ENCODE measurements at regions not wholly inside any gene's neighbourhood (a gene's known extent, or its start where the extent isn't known, plus 50 kb on each side); places are given as distances from the start of the nearest gene placed in this dataset.

DNA sequence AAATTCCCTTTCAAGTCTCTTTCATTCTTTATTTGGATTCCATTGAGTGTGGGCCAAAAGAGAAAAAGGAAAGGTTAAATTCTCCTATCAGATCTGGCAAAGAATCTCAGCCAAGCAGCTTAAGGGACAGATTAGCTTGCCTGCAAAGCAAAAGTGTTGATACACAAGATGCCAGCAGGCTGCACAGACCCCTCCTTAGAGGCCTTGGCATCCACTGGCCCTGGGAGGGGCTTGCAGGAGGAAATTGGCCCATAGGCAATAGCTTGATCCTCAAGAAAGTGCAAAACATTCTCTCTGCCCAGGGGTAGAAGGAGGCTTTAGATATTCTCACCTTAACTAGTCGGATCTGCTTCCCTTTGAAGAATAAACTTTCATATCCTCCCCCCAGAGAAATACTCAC, 300.4 kb upstream of the CPEB2 start:
- 100% methylated on average over 1 of the region's 1 CpG; no CpG with 5 or more reads in 1 of the 2 experiments for WGBS, 2 experiments (ENCODE audit: extremely low coverage in 1 of 2, insufficient coverage in 1 of 2, insufficient read length in 1 of 2, insufficient replicate concordance in 2 of 2, low coverage in 1 of 2, low lambda C conversion rate in 2 of 2, missing lambda C conversion rate in 1 of 2)
- FAIRE-seq: no peak
- CTCF ChIA-PET (ENCODE audit: partially characterized antibody): interaction anchor here (0.6 to 2.2 kb wide), 3 partner anchors 10 to 129 kb away, joined by 5 to 10 read pairs (median 7); no protein-coding TSS in a partner anchor

More for the DNA sequence above, 300.4 kb upstream of the CPEB2 start:
- no peak overlapping the region for H4K91ac ChIP-seq (replicated peaks; ENCODE audit: insufficient read length, low read length)
- H3K79me2 ChIP-seq (ENCODE audit: control insufficient read depth in 1 of 2, insufficient read depth in 2 of 2, low read length in 2 of 2): no peaks in the 10 kb centered on the region
- no peaks in the 10 kb centered on the region for H3K36me3 ChIP-seq (ENCODE audit: control insufficient read depth in 2 of 4, insufficient read depth in 4 of 4, low read length in 3 of 4)
- H3K4me1 ChIP-seq (replicated peaks in 1 of 4; ENCODE audit: control insufficient read depth in 3 of 4, insufficient read depth in 4 of 4, low read length in 3 of 4): no peaks in the 10 kb centered on the region
- no peak overlapping the region for H3K4ac ChIP-seq (replicated peaks; ENCODE audit: insufficient read length, low read depth, low read length)
- POLR2A ChIA-PET (ENCODE audit: partially characterized antibody): no interaction called here
- H3K4me2 ChIP-seq (ENCODE audit: insufficient read depth in 1 of 2, low read depth in 2 of 2, low read length in 2 of 2): no peak overlapping the region
- H3K9me3 ChIP-seq (ENCODE audit: insufficient read depth in 2 of 2, low read depth in 1 of 2, low read length in 1 of 2): no peaks in the 10 kb centered on the region
- H2BK5ac ChIP-seq (ENCODE audit: low read depth, low read length): no peak overlapping the region
- TF ChIP-seq SP1 (IDR thresholded peaks at IDR 0.05; ENCODE audit: low read depth, low read length) (no peak), HDAC6 (IDR thresholded peaks at IDR 0.05; ENCODE audit: low read depth, low read length) (no peak), SUZ12 (IDR thresholded peaks at IDR 0.05; ENCODE audit: low read length) (no peak)
- no peak overlapping the region for H4K8ac ChIP-seq (ENCODE audit: extremely low read depth, insufficient read depth, low read length)
- no peak for DNase-seq (ENCODE audit: low read depth in 1 of 2, low spot score in 2 of 2)
- no peaks in the 10 kb centered on the region for H3K79me1 ChIP-seq (ENCODE audit: low read depth, low read length)
- no peak overlapping the region for H2BK15ac ChIP-seq (ENCODE audit: low read length)
- H2AK5ac ChIP-seq (ENCODE audit: low read depth, low read length): no peak overlapping the region
- no peaks in the 10 kb centered on the region for H3K23me2 ChIP-seq (ENCODE audit: low read depth, low read length)
- H4K5ac ChIP-seq (ENCODE audit: insufficient read length, low read depth, low read length): no peak overlapping the region
- H2BK120ac ChIP-seq (replicated peaks; ENCODE audit: low read depth, low read length): no peak overlapping the region
- H3K18ac ChIP-seq (ENCODE audit: extremely low read depth, low read length): no peak overlapping the region
- H4K20me1 ChIP-seq (replicated peaks in 1 of 2; ENCODE audit: control insufficient read depth in 1 of 2, insufficient read depth in 2 of 2, low read length in 2 of 2): no peaks in the 10 kb centered on the region
- H3K14ac ChIP-seq (ENCODE audit: insufficient read length): no peak overlapping the region
- H3K27ac ChIP-seq (ENCODE audit: low read depth, low read length): no peak overlapping the region
- H2AFZ ChIP-seq (ENCODE audit: low read length): no peak overlapping the region
- no peak overlapping the region for H3K56ac ChIP-seq (replicated peaks; ENCODE audit: insufficient read length, low read depth, low read length)
- no peak overlapping the region for H3K23ac ChIP-seq (ENCODE audit: insufficient read length)
- H3K9ac ChIP-seq (replicated peaks in 1 of 4; ENCODE audit: extremely low read depth in 1 of 4, low read depth in 3 of 4, low read length in 3 of 4): no peak overlapping the region
- H2BK20ac ChIP-seq (ENCODE audit: low read length): no peak overlapping the region
- H3K27me3 ChIP-seq (replicated peaks in 1 of 4; ENCODE audit: control insufficient read depth in 3 of 4, extremely low read depth in 1 of 4, insufficient read depth in 3 of 4, low read length in 3 of 4): no peaks in the 10 kb centered on the region
- H3K4me3 ChIP-seq (ENCODE audit: extremely low read depth in 1 of 4, insufficient read depth in 2 of 4, low read depth in 3 of 4, low read length in 4 of 4): no peak overlapping the region
- no peak overlapping the region for H2BK12ac ChIP-seq (ENCODE audit: low read depth, low read length)

Measured in H1 (cell line).